Keratinocyte (primary cell): ENCODE measurements at regions not wholly inside any gene's neighbourhood (a gene's known extent, or its start where the extent isn't known, plus 50 kb on each side); places are given as distances from the start of the nearest gene placed in this dataset.

Source experiments
- DNase-seq: peaks from one replicate; pipeline ENCODE4 v3.0.0-alpha.2; 2011; ENCODE audit warnings: low read depth, missing footprints, low spot score
- FAIRE-seq: peaks from 2 replicates; lab custom pipeline; 2011; peaks lifted over from hg19 to GRCh38; lab: Jason Lieb, UNC
- H2AFZ ChIP-seq: 2 replicates; pipeline ENCODE4 v1.6.0; 2012; ENCODE audit warnings: low read length, control low read depth, inconsistent platforms; ENCODE audit not compliant: control insufficient read depth
- H3K27ac ChIP-seq: 2 replicates; pipeline ENCODE4 v1.5.1; 2011; ENCODE audit warnings: low read length; ENCODE audit not compliant: control insufficient read depth, insufficient read depth
- H3K27me3 ChIP-seq: 3 replicates; pipeline ENCODE4 v1.6.0; 2011; ENCODE audit warnings: low read length; ENCODE audit not compliant: control insufficient read depth, insufficient read depth; ENCODE audit errors: extremely low read depth
- H3K36me3 ChIP-seq, 2 experiments: 2 replicates in 1 of 2; 3 replicates in 1 of 2; pipeline ENCODE4 v1.5.1; 2011; ENCODE audit warnings: low read length in 2 of 2, mild to moderate bottlenecking in 1 of 2; ENCODE audit not compliant: control insufficient read depth in 2 of 2, insufficient read depth in 2 of 2; ENCODE audit errors: extremely low read depth in 1 of 2
- H3K4me1 ChIP-seq: 3 replicates; pipeline ENCODE4 v1.5.1; 2011; ENCODE audit warnings: low read length; ENCODE audit not compliant: control insufficient read depth, insufficient read depth; ENCODE audit errors: extremely low read depth
- H3K4me2 ChIP-seq: 3 replicates; pipeline ENCODE4 v1.6.0; 2011; ENCODE audit warnings: low read depth, low read length; ENCODE audit not compliant: control insufficient read depth, insufficient read depth; ENCODE audit errors: extremely low read depth
- H3K4me3 ChIP-seq, 3 experiments: fragments of 200-600 bp in 1 of 3; sonication (generic) in 1 of 3; 2 replicates in 2 of 3; 3 replicates in 1 of 3; pipeline ENCODE4 v1.5.1; 2011 to 2016; ENCODE audit warnings: low read length in 3 of 3, mild to moderate bottlenecking in 3 of 3, control low read depth in 2 of 3, inconsistent platforms in 1 of 3, low read depth in 1 of 3, mixed read lengths in 1 of 3, mixed run types in 1 of 3, moderate library complexity in 1 of 3; ENCODE audit not compliant: control insufficient read depth in 2 of 3, insufficient read depth in 2 of 3; ENCODE audit errors: extremely low read depth in 1 of 3
- H3K79me2 ChIP-seq: 2 replicates; pipeline ENCODE4 v1.6.0; 2012; ENCODE audit warnings: low read length; ENCODE audit not compliant: control insufficient read depth, insufficient read depth
- H3K9ac ChIP-seq: 3 replicates; pipeline ENCODE4 v1.6.0; 2011; ENCODE audit warnings: low read length; ENCODE audit not compliant: control insufficient read depth, insufficient read depth; ENCODE audit errors: extremely low read depth
- H3K9me1 ChIP-seq: 3 replicates; pipeline ENCODE4 v1.6.0; 2011; ENCODE audit warnings: low read length; ENCODE audit not compliant: control insufficient read depth, insufficient read depth; ENCODE audit errors: extremely low read depth
- H3K9me3 ChIP-seq: 2 replicates; pipeline ENCODE4 v1.5.1; 2012; ENCODE audit warnings: low read depth, low read length; ENCODE audit not compliant: control insufficient read depth
- H4K20me1 ChIP-seq: 3 replicates; pipeline ENCODE4 v1.6.0; 2011; ENCODE audit warnings: low read length; ENCODE audit not compliant: control insufficient read depth, insufficient read depth; ENCODE audit errors: extremely low read depth
- CTCF ChIP-seq, 3 experiments: IDR thresholded peaks in 1 of 3; conservative IDR thresholded peaks in 1 of 3; optimal IDR thresholded peaks in 1 of 3; 2 replicates in 2 of 3; 3 replicates in 1 of 3; pipeline versions ENCODE3 to v1.5.1; 2011; ENCODE audit warnings: low read length in 3 of 3, mild to moderate bottlenecking in 3 of 3, moderate library complexity in 2 of 3, control low read depth in 1 of 3, inconsistent platforms in 1 of 3; ENCODE audit not compliant: insufficient read depth in 2 of 3; ENCODE audit errors: extremely low read depth in 1 of 3
- EZH2 ChIP-seq: IDR thresholded peaks from one replicate; pipeline ENCODE4 v1.6.1; 2012; ENCODE audit warnings: inconsistent platforms, mild to moderate bottlenecking, low read length, moderate library complexity
- dilution Hi-C: fragments of 300-500 bp; cut with MboI; formaldehyde crosslinking; loops from one replicate; pipeline ENCODE4 v1.7.0; 2020; ENCODE audit warnings: low sequenced_read_pairs; ENCODE audit not compliant: extremely low pct_ligation_motif_present

- H3K4me1 ChIP-seq = no peaks in the 10 kb centered on the region
- H3K9ac ChIP-seq = no peak overlapping the region
- H3K27me3 ChIP-seq = no peaks in the 10 kb centered on the region
- dilution Hi-C loops = no loop called here
- H3K9me1 ChIP-seq = no peaks in the 10 kb centered on the region
- H3K79me2 ChIP-seq = no peaks in the 10 kb centered on the region
- H3K4me2 ChIP-seq = no peak overlapping the region
- H3K4me3 ChIP-seq = no peak overlapping the region
- no peak for DNase-seq
- peak; percentile 13 for FAIRE-seq
- no peaks in the 10 kb centered on the region for H3K36me3 ChIP-seq
- H2AFZ ChIP-seq = no peak overlapping the region
- H3K27ac ChIP-seq = no peak overlapping the region
- TF ChIP-seq CTCF (optimal IDR thresholded peaks at IDR 0.05 in 1 of 3, IDR thresholded peaks at IDR 0.05 in 1 of 3, conservative IDR thresholded peaks at IDR 0.05 in 1 of 3; ENCODE audit: extremely low read depth in 1 of 3, insufficient read depth in 2 of 3, low read length in 3 of 3) (no peak), EZH2 (no peak)
- no peaks in the 10 kb centered on the region for H3K9me3 ChIP-seq
- no peaks in the 10 kb centered on the region for H4K20me1 ChIP-seq
Observed at GRCh38 chr2:219887870-219888269, 260.4 kb downstream of the SLC4A3 start.

- Histone ChIP-seq H3K27me3 (no peaks in the 10 kb centered on the region), H3K36me3 (no peaks in the 10 kb centered on the region), H3K4me1 (no peaks in the 10 kb centered on the region), H3K4me3 (no peak overlapping the region), H3K27ac (no peak overlapping the region), H2AFZ (no peak overlapping the region), H3K9me3 (no peaks in the 10 kb centered on the region), H3K79me2 (no peaks in the 10 kb centered on the region), H3K9ac (no peak overlapping the region), H4K20me1 (no peaks in the 10 kb centered on the region), H3K9me1 (no peaks in the 10 kb centered on the region), H3K4me2 (no peak overlapping the region)
- FAIRE-seq (no peak), DNase-seq (no peak)
- TF ChIP-seq CTCF (optimal IDR thresholded peaks at IDR 0.05 in 1 of 3, IDR thresholded peaks at IDR 0.05 in 1 of 3, conservative IDR thresholded peaks at IDR 0.05 in 1 of 3; ENCODE audit: extremely low read depth in 1 of 3, insufficient read depth in 2 of 3, low read length in 3 of 3) (no peak), EZH2 (no peak)
- dilution Hi-C loops = no loop called here
Observed at GRCh38 chr2:219893541-219893940, 266.1 kb downstream of the SLC4A3 start.
